NOMO-1 treated with DMSO at 0.1 percent for 48 hours (cell line): ENCODE measurements at regions not wholly inside any gene's neighbourhood (a gene's known extent, or its start where the extent isn't known, plus 50 kb on each side); places are given as distances from the start of the nearest gene placed in this dataset.

Experiments
- DNase-seq: peaks from one replicate; lab custom pipeline; 2025; ENCODE audit not compliant: unreplicated experiment; lab: John Stamatoyannopoulos, UW

GRCh38 chr6:137357263-137357947 is 136.8 kb downstream of the OLIG3 start:
- no peak for DNase-seq

- DNase-seq = no peak
Measured at GRCh38 chr6:137353842-137354397, 134.7 kb upstream of the IFNGR1 start.

- no peak for DNase-seq
Measured at GRCh38 chr6:137353346-137353745, 134.2 kb upstream of the IFNGR1 start.

- DNase-seq = no peak
Measured at GRCh38 chr6:137352859-137353258, 133.7 kb upstream of the IFNGR1 start.

- DNase-seq = peak; percentile 83
Measured at GRCh38 chr6:137351890-137352289, 132.7 kb upstream of the IFNGR1 start.

- DNase-seq = no peak
Measured at GRCh38 chr6:137350857-137351256, 131.7 kb upstream of the IFNGR1 start.

- DNase-seq = no peak
Measured at GRCh38 chr6:137349856-137350830, 131.0 kb upstream of the IFNGR1 start.

- DNase-seq = no peak
Measured at GRCh38 chr6:137348777-137349176, 129.6 kb upstream of the IFNGR1 start.

- DNase-seq = no peak
Measured at GRCh38 chr6:137343241-137343640, 124.1 kb upstream of the IFNGR1 start.

- peak; percentile 12 for DNase-seq
Measured at GRCh38 chr6:137342607-137343190, 123.5 kb upstream of the IFNGR1 start.

GRCh38 chr6:137341681-137342195 is 122.6 kb upstream of the IFNGR1 start:
- DNase-seq = peak; percentile 22

GRCh38 chr6:137339929-137340559 is 120.9 kb upstream of the IFNGR1 start:
- DNase-seq = no peak

GRCh38 chr6:137334884-137335283 is 115.7 kb upstream of the IFNGR1 start:
- no peak for DNase-seq

- no peak for DNase-seq
Measured at GRCh38 chr6:137334094-137334493, 114.9 kb upstream of the IFNGR1 start.

- DNase-seq = no peak
Measured at GRCh38 chr6:137332637-137333280, 113.6 kb upstream of the IFNGR1 start.

- no peak for DNase-seq
Measured at GRCh38 chr6:137323860-137324259, 104.7 kb upstream of the IFNGR1 start.

- no peak for DNase-seq
Measured at GRCh38 chr6:137320271-137320670, 101.1 kb upstream of the IFNGR1 start.

- peak; percentile 28 for DNase-seq
Measured at GRCh38 chr6:137316626-137317025, 97.4 kb upstream of the IFNGR1 start.

GRCh38 chr6:137315081-137315480 is 95.9 kb upstream of the IFNGR1 start:
- peak; percentile 73 for DNase-seq
